HG03460 (cell line): ENCODE measurements at regions not wholly inside any gene's neighbourhood (a gene's known extent, or its start where the extent isn't known, plus 50 kb on each side); places are given as distances from the start of the nearest gene placed in this dataset.

Experiments
- ATAC-seq: cut with Tn5 transposase; IDR thresholded peaks from one replicate; pipeline ENCODE4 v1.9.1; 2021; ENCODE audit not compliant: unreplicated experiment

DNA sequence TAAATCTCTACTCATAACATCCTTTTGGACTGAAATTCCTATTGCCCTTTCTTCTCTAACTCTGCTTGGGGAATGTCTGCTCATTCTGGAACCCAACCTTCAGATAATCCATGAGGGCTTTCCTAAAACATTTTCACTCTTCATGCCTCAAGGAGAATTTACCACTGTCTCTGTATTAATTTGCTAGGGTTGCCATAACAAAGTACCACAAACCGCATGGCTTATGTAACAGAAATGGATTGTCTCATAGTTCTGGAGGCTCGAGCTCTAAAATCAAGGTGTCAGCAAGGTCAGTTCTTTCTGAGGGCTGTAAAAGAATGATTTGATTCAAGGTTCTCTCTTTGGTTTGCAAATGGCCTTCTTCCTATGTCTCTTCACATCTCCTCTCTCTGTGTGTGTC lies 209.7 kb downstream of the LACC1 start:
- no peak for ATAC-seq

GRCh38 chr13:44092078-44092970 lies 212.6 kb downstream of the LACC1 start:
- no peak for ATAC-seq

DNA sequence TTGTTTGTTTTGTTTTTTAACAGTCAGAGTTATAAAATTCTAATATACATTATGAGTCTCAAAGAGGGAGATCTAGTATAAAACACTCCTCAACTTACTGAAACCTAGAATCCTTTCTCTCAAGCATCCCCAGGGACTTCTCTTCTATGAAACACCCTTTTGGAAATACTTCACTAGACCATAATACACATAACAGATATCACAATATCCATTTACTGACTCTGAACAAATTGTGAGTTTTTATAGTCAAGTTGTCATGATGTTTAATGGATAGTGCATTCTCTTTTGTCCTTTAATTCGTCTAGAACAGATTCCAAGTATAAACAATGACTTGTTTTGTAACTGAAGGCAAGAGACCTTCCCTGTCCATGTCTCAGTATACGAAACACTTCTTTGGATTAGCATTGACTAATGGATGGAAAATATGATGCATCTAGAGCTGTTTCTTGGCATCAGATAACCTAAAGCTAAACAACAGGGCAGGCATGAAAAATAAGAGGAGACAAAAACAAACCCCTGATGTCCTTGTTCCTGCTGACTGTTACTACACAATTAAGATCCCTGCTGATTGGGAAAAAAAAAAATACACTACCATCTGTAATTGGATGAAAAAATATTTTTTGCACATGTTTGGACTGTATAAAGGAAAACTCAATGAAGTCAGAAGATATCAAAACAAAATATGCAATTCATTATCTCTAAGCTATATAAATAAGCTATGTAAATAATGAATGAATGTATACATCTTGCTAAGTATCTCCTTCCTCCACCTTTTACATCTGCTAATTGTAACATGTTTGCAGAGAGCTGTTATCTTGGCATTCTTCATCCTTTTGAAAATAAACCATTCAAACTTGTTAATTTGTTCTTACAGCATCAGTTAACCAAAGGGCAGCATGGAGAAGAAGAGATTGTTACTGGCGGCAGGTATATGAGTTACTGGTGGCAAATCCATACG lies 214.2 kb downstream of the LACC1 start:
- ATAC-seq, result no peak

GRCh38 chr13:44096901-44097300 lies 217.2 kb downstream of the LACC1 start:
- ATAC-seq, result no peak

DNA sequence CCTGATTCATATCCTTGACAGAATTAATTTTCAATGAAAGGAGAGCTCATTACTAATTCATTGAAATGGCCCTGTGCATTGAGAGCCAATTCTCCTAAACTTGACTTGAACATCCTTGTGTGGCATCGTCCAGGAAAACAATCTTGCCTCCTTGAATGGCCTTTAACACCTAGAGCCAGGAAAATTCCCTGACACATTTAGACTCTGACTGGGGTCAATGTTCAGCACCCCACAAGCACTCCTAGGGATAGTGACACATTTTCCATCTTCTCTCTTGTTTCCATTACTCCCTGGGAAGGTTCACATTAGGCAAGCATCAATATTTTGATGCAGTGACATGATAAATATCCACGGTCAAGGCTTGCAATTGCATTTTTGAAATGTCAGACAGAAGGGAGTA lies 218.9 kb downstream of the LACC1 start:
- no peak for ATAC-seq

- no peak for ATAC-seq
These were observed 221.8 kb downstream of the LACC1 start for GRCh38 chr13:44101347-44102083.

DNA sequence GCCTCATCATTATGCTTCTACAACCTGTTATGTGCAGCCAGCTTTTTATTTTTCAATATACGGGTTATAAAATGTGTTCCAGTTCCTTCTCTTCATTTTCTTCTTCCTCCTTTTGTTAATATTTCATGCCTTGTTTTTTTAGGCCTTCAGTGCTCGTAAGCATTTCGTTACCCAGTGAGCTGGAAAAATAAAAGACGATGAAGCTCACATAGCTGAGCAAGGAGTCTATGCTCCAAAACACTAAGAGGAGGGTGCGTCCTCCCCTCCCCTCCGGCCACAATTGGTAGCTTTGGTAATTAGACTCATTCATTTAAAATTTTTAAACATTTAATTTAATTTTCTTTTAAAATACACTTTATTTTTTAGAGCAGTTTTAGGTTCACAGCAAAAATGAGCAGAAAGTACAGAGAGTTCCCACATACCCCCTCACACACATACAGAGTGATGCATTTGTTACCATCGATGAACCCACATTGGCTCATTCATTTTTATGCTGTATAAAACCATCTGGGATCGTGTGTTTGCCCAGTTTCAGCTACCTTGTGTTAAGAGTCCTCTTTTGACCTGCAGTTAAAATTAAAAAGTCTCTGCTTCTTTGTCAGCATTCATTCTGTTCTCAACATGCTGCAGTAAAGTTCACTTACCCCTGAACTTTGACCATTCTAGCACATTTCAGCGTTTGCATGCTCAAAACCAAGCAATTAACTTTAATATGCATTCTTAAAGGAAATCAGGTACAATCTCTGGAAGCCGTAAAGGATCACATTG lies 223.9 kb downstream of the LACC1 start:
- no peak for ATAC-seq

GRCh38 chr13:44104197-44104490 lies 224.4 kb downstream of the LACC1 start:
- ATAC-seq, result no peak

GRCh38 chr13:44104969-44105368 lies 225.3 kb downstream of the LACC1 start:
- no peak for ATAC-seq

GRCh38 chr13:44106266-44107152 lies 226.8 kb downstream of the LACC1 start:
- no peak for ATAC-seq

- ATAC-seq, result no peak
These were observed 227.8 kb downstream of the LACC1 start for GRCh38 chr13:44107357-44108121.

- ATAC-seq, result no peak
These were observed 228.7 kb downstream of the LACC1 start for GRCh38 chr13:44108331-44108858.

DNA sequence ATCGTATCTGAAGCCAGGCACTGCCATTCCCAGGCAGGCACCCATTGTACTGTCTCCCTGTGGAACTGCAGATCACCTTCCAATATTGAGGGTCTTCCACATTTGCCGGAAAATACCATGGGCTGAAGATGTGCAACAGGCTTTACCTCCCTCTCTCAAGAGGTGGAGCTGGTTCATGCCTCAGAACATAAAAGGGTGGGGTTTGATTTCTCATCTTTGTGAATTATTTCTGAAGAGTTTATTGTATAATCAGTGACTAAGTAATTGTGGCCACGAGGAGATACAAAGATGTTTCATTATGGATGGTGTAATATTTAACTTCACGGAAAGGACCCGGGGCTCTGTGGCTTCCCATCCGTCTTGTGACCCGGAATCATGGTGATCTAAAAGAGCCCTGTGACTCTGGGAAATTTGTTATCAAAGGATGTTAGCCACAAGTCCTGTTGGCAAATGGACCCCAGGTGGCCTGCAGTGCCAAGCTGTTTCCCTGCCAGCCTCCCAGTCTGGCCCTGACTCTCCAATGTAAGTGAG lies 230.5 kb downstream of the LACC1 start:
- no peak for ATAC-seq

DNA sequence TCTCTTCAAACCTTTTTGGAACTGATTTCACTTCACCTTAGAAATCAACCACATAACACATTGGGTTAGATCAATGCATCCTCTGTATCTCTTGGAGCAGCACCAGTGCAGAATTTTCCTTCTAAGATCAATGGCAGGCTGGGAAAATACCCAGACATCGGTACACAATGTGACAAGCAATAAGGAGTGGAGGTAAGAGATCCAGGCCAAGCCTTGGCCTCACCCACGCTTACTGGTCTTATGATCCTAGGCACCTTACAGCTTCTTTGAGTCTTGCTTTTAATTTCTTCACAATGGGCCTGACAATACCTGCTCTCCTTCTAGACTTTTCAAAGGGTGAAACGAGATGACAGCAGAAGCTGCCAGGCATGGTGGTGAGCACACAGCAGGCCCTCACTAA lies 232.0 kb downstream of the LACC1 start:
- ATAC-seq, result no peak

GRCh38 chr13:44112700-44113329 lies 233.1 kb downstream of the LACC1 start:
- ATAC-seq, result no peak

- no peak for ATAC-seq
These were observed 237.0 kb downstream of the LACC1 start for GRCh38 chr13:44116562-44117332.

GRCh38 chr13:44117351-44117750 lies 237.6 kb downstream of the LACC1 start:
- no peak for ATAC-seq
